ENCODE measurements at regions not wholly inside any gene's neighbourhood (a gene's known extent, or its start where the extent isn't known, plus 50 kb on each side); places are given as distances from the start of the nearest gene placed in this dataset.

GRCh38 chr9:75229605-75230332, 141.5 kb downstream of the OSTF1 start:
- Histone ChIP-seq H3K4me1 (ENCODE audit: control insufficient read depth in 3 of 3, insufficient read depth in 3 of 3, low read length in 3 of 3) (no peaks in the 10 kb centered on the region), H3K4me3 (ENCODE audit: low read length in 3 of 3) (no peak overlapping the region), H3K36me3 (ENCODE audit: control insufficient read depth in 3 of 3, insufficient read depth in 3 of 3, low read length in 3 of 3) (no peaks in the 10 kb centered on the region), H3K9ac (ENCODE audit: low read depth in 1 of 3, low read length in 3 of 3) (no peak overlapping the region), H3K27ac (ENCODE audit: low read depth, low read length) (no peak overlapping the region), H3K9me3 (ENCODE audit: control insufficient read depth in 3 of 3, low read length in 3 of 3) (peaks cover 0 to 4% (median 3%) of the 10 kb centered on the region in 3 donors), H3K27me3 (ENCODE audit: control insufficient read depth in 3 of 3, insufficient read depth in 3 of 3, low read length in 3 of 3) (no peaks in the 10 kb centered on the region)

- no peaks in the 10 kb centered on the region for H3K36me3 ChIP-seq (ENCODE audit: control insufficient read depth in 3 of 3, insufficient read depth in 3 of 3, low read length in 3 of 3)
- no peak overlapping the region for H3K9ac ChIP-seq (ENCODE audit: low read depth in 1 of 3, low read length in 3 of 3)
- no peaks in the 10 kb centered on the region for H3K27me3 ChIP-seq (ENCODE audit: control insufficient read depth in 3 of 3, insufficient read depth in 3 of 3, low read length in 3 of 3)
- H3K4me3 ChIP-seq (ENCODE audit: low read length in 3 of 3): no peak overlapping the region
- peaks cover 0 to 4% (median 3%) of the 10 kb centered on the region in 3 donors for H3K9me3 ChIP-seq (ENCODE audit: control insufficient read depth in 3 of 3, low read length in 3 of 3)
- H3K27ac ChIP-seq (ENCODE audit: low read depth, low read length): no peak overlapping the region
- no peaks in the 10 kb centered on the region for H3K4me1 ChIP-seq (ENCODE audit: control insufficient read depth in 3 of 3, insufficient read depth in 3 of 3, low read length in 3 of 3)
These were observed 142.2 kb downstream of the OSTF1 start for GRCh38 chr9:75230469-75230868.

- no peak overlapping the region for H3K9ac ChIP-seq (ENCODE audit: low read depth in 1 of 3, low read length in 3 of 3)
- H3K4me3 ChIP-seq (ENCODE audit: low read length in 3 of 3): no peak overlapping the region
- H3K4me1 ChIP-seq (ENCODE audit: control insufficient read depth in 3 of 3, insufficient read depth in 3 of 3, low read length in 3 of 3): no peaks in the 10 kb centered on the region
- H3K9me3 ChIP-seq (ENCODE audit: control insufficient read depth in 3 of 3, low read length in 3 of 3): peaks cover 0 to 2% (median 2%) of the 10 kb centered on the region in 3 donors
- H3K27me3 ChIP-seq (ENCODE audit: control insufficient read depth in 3 of 3, insufficient read depth in 3 of 3, low read length in 3 of 3): no peaks in the 10 kb centered on the region
- H3K36me3 ChIP-seq (ENCODE audit: control insufficient read depth in 3 of 3, insufficient read depth in 3 of 3, low read length in 3 of 3): no peaks in the 10 kb centered on the region
- H3K27ac ChIP-seq (ENCODE audit: low read depth, low read length): no peak overlapping the region
These were observed 142.9 kb downstream of the OSTF1 start for GRCh38 chr9:75231167-75231566.

GRCh38 chr9:75233011-75233410, 144.7 kb downstream of the OSTF1 start:
- no peaks in the 10 kb centered on the region for H3K27me3 ChIP-seq (ENCODE audit: control insufficient read depth in 3 of 3, insufficient read depth in 3 of 3, low read length in 3 of 3)
- H3K9me3 ChIP-seq (ENCODE audit: control insufficient read depth in 3 of 3, low read length in 3 of 3): no peaks in the 10 kb centered on the region
- H3K27ac ChIP-seq (ENCODE audit: low read depth, low read length): no peak overlapping the region
- H3K4me1 ChIP-seq (ENCODE audit: control insufficient read depth in 3 of 3, insufficient read depth in 3 of 3, low read length in 3 of 3): no peaks in the 10 kb centered on the region
- no peaks in the 10 kb centered on the region for H3K36me3 ChIP-seq (ENCODE audit: control insufficient read depth in 3 of 3, insufficient read depth in 3 of 3, low read length in 3 of 3)
- H3K4me3 ChIP-seq (ENCODE audit: low read length in 3 of 3): no peak overlapping the region
- H3K9ac ChIP-seq (ENCODE audit: low read depth in 1 of 3, low read length in 3 of 3): no peak overlapping the region

- Histone ChIP-seq H3K4me3 (ENCODE audit: low read length in 3 of 3) (no peak overlapping the region), H3K9me3 (ENCODE audit: control insufficient read depth in 3 of 3, low read length in 3 of 3) (no peaks in the 10 kb centered on the region), H3K36me3 (ENCODE audit: control insufficient read depth in 3 of 3, insufficient read depth in 3 of 3, low read length in 3 of 3) (no peaks in the 10 kb centered on the region), H3K9ac (ENCODE audit: low read depth in 1 of 3, low read length in 3 of 3) (no peak overlapping the region), H3K4me1 (ENCODE audit: control insufficient read depth in 3 of 3, insufficient read depth in 3 of 3, low read length in 3 of 3) (no peaks in the 10 kb centered on the region), H3K27ac (ENCODE audit: low read depth, low read length) (no peak overlapping the region), H3K27me3 (ENCODE audit: control insufficient read depth in 3 of 3, insufficient read depth in 3 of 3, low read length in 3 of 3) (no peaks in the 10 kb centered on the region)
These were observed 147.3 kb downstream of the OSTF1 start for GRCh38 chr9:75235632-75236031.

- Histone ChIP-seq H3K4me1 (ENCODE audit: control insufficient read depth in 3 of 3, insufficient read depth in 3 of 3, low read length in 3 of 3) (no peaks in the 10 kb centered on the region), H3K4me3 (ENCODE audit: low read length in 3 of 3) (no peak overlapping the region), H3K27ac (ENCODE audit: low read depth, low read length) (no peak overlapping the region), H3K27me3 (ENCODE audit: control insufficient read depth in 3 of 3, insufficient read depth in 3 of 3, low read length in 3 of 3) (no peaks in the 10 kb centered on the region), H3K36me3 (ENCODE audit: control insufficient read depth in 3 of 3, insufficient read depth in 3 of 3, low read length in 3 of 3) (no peaks in the 10 kb centered on the region), H3K9ac (ENCODE audit: low read depth in 1 of 3, low read length in 3 of 3) (no peak overlapping the region), H3K9me3 (ENCODE audit: control insufficient read depth in 3 of 3, low read length in 3 of 3) (no peaks in the 10 kb centered on the region)
These were observed 150.1 kb downstream of the OSTF1 start for GRCh38 chr9:75238311-75238976.

- no peak overlapping the region for H3K9ac ChIP-seq (ENCODE audit: low read depth in 1 of 3, low read length in 3 of 3)
- H3K27ac ChIP-seq (ENCODE audit: low read depth, low read length): no peak overlapping the region
- no peaks in the 10 kb centered on the region for H3K4me1 ChIP-seq (ENCODE audit: control insufficient read depth in 3 of 3, insufficient read depth in 3 of 3, low read length in 3 of 3)
- H3K27me3 ChIP-seq (ENCODE audit: control insufficient read depth in 3 of 3, insufficient read depth in 3 of 3, low read length in 3 of 3): no peaks in the 10 kb centered on the region
- H3K36me3 ChIP-seq (ENCODE audit: control insufficient read depth in 3 of 3, insufficient read depth in 3 of 3, low read length in 3 of 3): no peaks in the 10 kb centered on the region
- no peak overlapping the region for H3K4me3 ChIP-seq (ENCODE audit: low read length in 3 of 3)
- no peaks in the 10 kb centered on the region for H3K9me3 ChIP-seq (ENCODE audit: control insufficient read depth in 3 of 3, low read length in 3 of 3)
These were observed 150.9 kb downstream of the OSTF1 start for GRCh38 chr9:75239176-75239575.

GRCh38 chr9:75242426-75242825, 154.1 kb downstream of the OSTF1 start:
- Histone ChIP-seq H3K4me3 (ENCODE audit: low read length in 3 of 3) (no peak overlapping the region), H3K36me3 (ENCODE audit: control insufficient read depth in 3 of 3, insufficient read depth in 3 of 3, low read length in 3 of 3) (no peaks in the 10 kb centered on the region), H3K27ac (ENCODE audit: low read depth, low read length) (no peak overlapping the region), H3K9ac (ENCODE audit: low read depth in 1 of 3, low read length in 3 of 3) (no peak overlapping the region), H3K27me3 (ENCODE audit: control insufficient read depth in 3 of 3, insufficient read depth in 3 of 3, low read length in 3 of 3) (no peaks in the 10 kb centered on the region), H3K9me3 (ENCODE audit: control insufficient read depth in 3 of 3, low read length in 3 of 3) (no peaks in the 10 kb centered on the region), H3K4me1 (ENCODE audit: control insufficient read depth in 3 of 3, insufficient read depth in 3 of 3, low read length in 3 of 3) (no peaks in the 10 kb centered on the region)

- Histone ChIP-seq H3K4me1 (ENCODE audit: control insufficient read depth in 3 of 3, insufficient read depth in 3 of 3, low read length in 3 of 3) (no peaks in the 10 kb centered on the region), H3K27me3 (ENCODE audit: control insufficient read depth in 3 of 3, insufficient read depth in 3 of 3, low read length in 3 of 3) (no peaks in the 10 kb centered on the region), H3K9ac (ENCODE audit: low read depth in 1 of 3, low read length in 3 of 3) (no peak overlapping the region), H3K36me3 (ENCODE audit: control insufficient read depth in 3 of 3, insufficient read depth in 3 of 3, low read length in 3 of 3) (no peaks in the 10 kb centered on the region), H3K4me3 (ENCODE audit: low read length in 3 of 3) (no peak overlapping the region), H3K27ac (ENCODE audit: low read depth, low read length) (no peak overlapping the region), H3K9me3 (ENCODE audit: control insufficient read depth in 3 of 3, low read length in 3 of 3) (no peaks in the 10 kb centered on the region)
These were observed 158.6 kb downstream of the OSTF1 start for GRCh38 chr9:75246949-75247348.

GRCh38 chr9:75265525-75265972, 177.2 kb downstream of the OSTF1 start:
- Histone ChIP-seq H3K27me3 (ENCODE audit: control insufficient read depth in 3 of 3, insufficient read depth in 3 of 3, low read length in 3 of 3) (no peaks in the 10 kb centered on the region), H3K36me3 (ENCODE audit: control insufficient read depth in 3 of 3, insufficient read depth in 3 of 3, low read length in 3 of 3) (no peaks in the 10 kb centered on the region), H3K4me3 (ENCODE audit: low read length in 3 of 3) (no peak overlapping the region), H3K27ac (ENCODE audit: low read depth, low read length) (no peak overlapping the region), H3K9ac (ENCODE audit: low read depth in 1 of 3, low read length in 3 of 3) (no peak overlapping the region), H3K9me3 (ENCODE audit: control insufficient read depth in 3 of 3, low read length in 3 of 3) (no peaks in the 10 kb centered on the region), H3K4me1 (ENCODE audit: control insufficient read depth in 3 of 3, insufficient read depth in 3 of 3, low read length in 3 of 3) (no peaks in the 10 kb centered on the region)

All from skeletal muscle tissue (tissue), 3 donors.